A172 (cell line): ENCODE measurements at regions not wholly inside any gene's neighbourhood (a gene's known extent, or its start where the extent isn't known, plus 50 kb on each side); places are given as distances from the start of the nearest gene placed in this dataset.

Experiments used
- DNase-seq: peaks from one replicate; pipeline ENCODE4 v3.0.0-alpha.2; 2015; ENCODE audit warnings: low spot score

- DNase-seq, result no peak
Measured at GRCh38 chr17:69605571-69605970, 191.1 kb downstream of the MAP2K6 start.

- no peak for DNase-seq
Measured at GRCh38 chr17:69606142-69606800, 191.8 kb downstream of the MAP2K6 start.

- DNase-seq, result peak; percentile 53
Measured at GRCh38 chr17:69607162-69607834, 192.8 kb downstream of the MAP2K6 start.

- no peak for DNase-seq
Measured at GRCh38 chr17:69608141-69608540, 193.6 kb downstream of the MAP2K6 start.

GRCh38 chr17:69608808-69609472, 194.4 kb downstream of the MAP2K6 start:
- DNase-seq, result peak; percentile 43

- peak; percentile 5 for DNase-seq
Measured at GRCh38 chr17:69609473-69610305, 195.2 kb downstream of the MAP2K6 start.

- DNase-seq, result no peak
Measured at GRCh38 chr17:69620363-69620762, 205.9 kb downstream of the MAP2K6 start.

- no peak for DNase-seq
Measured at GRCh38 chr17:69625474-69625873, 211.0 kb downstream of the MAP2K6 start.

- DNase-seq, result no peak
Measured at GRCh38 chr17:69630056-69630635, 215.6 kb downstream of the MAP2K6 start.

- no peak for DNase-seq
Measured at GRCh38 chr17:69634844-69635243, 220.3 kb downstream of the MAP2K6 start.

- DNase-seq, result no peak
Measured at GRCh38 chr17:69637446-69638156, 223.1 kb downstream of the MAP2K6 start.

- DNase-seq, result no peak
Measured at GRCh38 chr17:69639096-69639495, 224.6 kb downstream of the MAP2K6 start.

- DNase-seq, result no peak
Measured at GRCh38 chr17:69640073-69640472, 225.6 kb downstream of the MAP2K6 start.

GRCh38 chr17:69643686-69644085, 229.2 kb downstream of the MAP2K6 start:
- DNase-seq, result no peak

GRCh38 chr17:69646729-69647128, 232.2 kb downstream of the MAP2K6 start:
- DNase-seq, result no peak

- no peak for DNase-seq
Measured at GRCh38 chr17:69650881-69651280, 236.4 kb downstream of the MAP2K6 start.

GRCh38 chr17:69651921-69652320, 237.4 kb downstream of the MAP2K6 start:
- DNase-seq, result no peak

GRCh38 chr17:69654981-69655855, 240.7 kb downstream of the MAP2K6 start:
- DNase-seq, result peak; percentile 8

GRCh38 chr17:69655902-69656301, 241.4 kb downstream of the MAP2K6 start:
- DNase-seq, result no peak
